ENCODE measurements at regions not wholly inside any gene's neighbourhood (a gene's known extent, or its start where the extent isn't known, plus 50 kb on each side); places are given as distances from the start of the nearest gene placed in this dataset.

DNA sequence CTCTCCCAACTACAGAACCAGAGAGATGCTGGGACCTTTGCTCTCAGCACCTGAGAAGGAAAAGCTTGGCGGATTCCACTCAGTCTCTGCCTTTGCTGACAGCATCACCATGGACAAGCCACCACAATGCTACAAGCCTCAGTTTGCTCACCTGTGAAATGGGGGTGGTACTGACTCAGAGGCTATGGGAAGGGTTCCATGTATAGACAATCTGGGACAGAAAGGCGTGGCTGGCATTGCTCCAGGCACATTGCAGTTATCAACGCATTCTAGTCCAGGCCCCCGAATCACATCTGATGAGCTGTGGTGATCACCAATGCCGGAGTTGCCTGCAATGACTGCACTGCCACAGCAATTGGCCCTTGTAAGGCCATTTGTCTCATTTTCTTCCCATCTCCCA lies 72.6 kb downstream of the ISX start:
- H3K27ac ChIP-seq = no peak overlapping the region
- H3K36me3 ChIP-seq = no peaks in the 10 kb centered on the region
- TF ChIP-seq, protein P1, sequence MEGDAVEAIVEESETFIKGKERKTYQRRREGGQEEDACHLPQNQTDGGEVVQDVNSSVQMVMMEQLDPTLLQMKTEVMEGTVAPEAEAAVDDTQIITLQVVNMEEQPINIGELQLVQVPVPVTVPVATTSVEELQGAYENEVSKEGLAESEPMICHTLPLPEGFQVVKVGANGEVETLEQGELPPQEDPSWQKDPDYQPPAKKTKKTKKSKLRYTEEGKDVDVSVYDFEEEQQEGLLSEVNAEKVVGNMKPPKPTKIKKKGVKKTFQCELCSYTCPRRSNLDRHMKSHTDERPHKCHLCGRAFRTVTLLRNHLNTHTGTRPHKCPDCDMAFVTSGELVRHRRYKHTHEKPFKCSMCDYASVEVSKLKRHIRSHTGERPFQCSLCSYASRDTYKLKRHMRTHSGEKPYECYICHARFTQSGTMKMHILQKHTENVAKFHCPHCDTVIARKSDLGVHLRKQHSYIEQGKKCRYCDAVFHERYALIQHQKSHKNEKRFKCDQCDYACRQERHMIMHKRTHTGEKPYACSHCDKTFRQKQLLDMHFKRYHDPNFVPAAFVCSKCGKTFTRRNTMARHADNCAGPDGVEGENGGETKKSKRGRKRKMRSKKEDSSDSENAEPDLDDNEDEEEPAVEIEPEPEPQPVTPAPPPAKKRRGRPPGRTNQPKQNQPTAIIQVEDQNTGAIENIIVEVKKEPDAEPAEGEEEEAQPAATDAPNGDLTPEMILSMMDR (IDR thresholded peaks at IDR 0.05; ENCODE audit: low read depth, low read length) = no peak
- H3K4me3 ChIP-seq (ENCODE audit: low read depth, low read length) = no peak overlapping the region
- H3K27me3 ChIP-seq (ENCODE audit: insufficient read depth, low read depth, severe bottlenecking) = no peaks in the 10 kb centered on the region
- no peak for DNase-seq
- no peaks in the 10 kb centered on the region for H3K9me3 ChIP-seq (ENCODE audit: severe bottlenecking)

DNA sequence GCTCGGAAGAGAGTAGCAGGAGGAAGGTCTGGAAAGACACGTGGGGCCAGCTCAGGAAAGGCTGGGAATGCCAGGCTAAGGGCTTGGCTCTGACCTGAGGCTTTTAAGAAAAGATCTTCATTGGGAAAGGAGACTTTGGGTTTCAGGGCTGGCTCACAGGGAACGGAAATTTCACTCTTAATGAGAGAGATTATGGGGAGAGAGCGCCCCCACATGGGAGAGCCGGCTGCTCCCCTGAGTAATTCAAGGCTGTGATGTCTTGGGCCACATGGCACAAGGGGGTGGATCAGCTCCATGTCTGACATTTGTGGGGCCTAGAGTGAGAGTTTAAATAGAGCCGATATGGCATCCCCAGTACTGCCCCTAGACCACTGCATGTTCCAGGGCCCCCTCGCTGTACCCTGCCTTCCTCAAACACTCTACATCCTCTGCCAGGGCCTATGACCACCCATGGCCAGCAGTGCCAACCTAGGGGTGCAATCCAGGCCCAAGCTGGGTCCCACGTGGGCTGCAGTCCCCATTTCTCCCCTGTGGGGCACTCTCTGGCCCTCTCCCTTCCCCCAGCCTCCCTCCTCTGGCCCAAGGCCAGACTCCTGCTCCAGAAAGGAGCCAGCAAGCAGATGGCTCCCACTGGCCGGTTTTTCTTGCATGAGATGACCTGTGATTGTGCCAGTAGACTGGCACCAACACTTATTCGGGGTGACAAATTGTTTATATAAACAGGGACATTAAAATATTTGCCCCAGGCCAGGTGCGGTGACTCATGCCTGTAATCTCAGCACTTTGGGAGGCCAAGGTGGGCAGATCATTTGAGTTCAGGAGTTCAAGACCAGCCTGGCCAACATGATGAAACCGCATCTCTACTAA lies 75.2 kb downstream of the ISX start:
- TF ChIP-seq, protein P1 (IDR thresholded peaks at IDR 0.05; ENCODE audit: low read depth, low read length) = peak; percentile 67
- Histone ChIP-seq H3K27ac (peak overlapping the region; percentile 8; the same call in 1 of the 2 replicates), H3K27me3 (ENCODE audit: insufficient read depth, low read depth, severe bottlenecking) (no peaks in the 10 kb centered on the region), H3K9me3 (ENCODE audit: severe bottlenecking) (no peaks in the 10 kb centered on the region), H3K36me3 (no peaks in the 10 kb centered on the region), H3K4me3 (ENCODE audit: low read depth, low read length) (no peak overlapping the region)
- DNase-seq = peak; percentile 72

DNA sequence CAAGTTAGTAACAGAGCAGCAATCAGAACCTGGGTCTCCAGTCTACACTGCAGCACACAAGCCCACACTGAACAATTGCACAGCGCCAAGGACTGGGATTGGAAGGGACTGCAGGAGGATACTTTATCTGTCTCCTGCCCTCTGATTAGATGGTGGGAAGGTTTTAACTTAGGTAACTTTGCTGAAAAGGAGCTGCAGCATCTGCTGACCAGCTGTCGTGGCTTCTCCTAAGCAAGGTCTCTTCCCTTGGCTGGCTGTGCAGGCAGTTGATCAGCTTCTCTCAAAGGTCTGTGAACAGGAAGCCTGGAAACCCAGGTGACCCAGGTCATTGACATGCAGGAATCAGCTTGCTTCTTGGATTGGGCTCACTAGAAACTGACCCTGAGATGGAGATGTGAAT lies 82.4 kb downstream of the ISX start:
- no peaks in the 10 kb centered on the region for H3K9me3 ChIP-seq (ENCODE audit: severe bottlenecking)
- DNase-seq = peak; percentile 91
- H3K4me3 ChIP-seq (ENCODE audit: low read depth, low read length) = no peak overlapping the region; the same call in 1 of the 2 replicates
- TF ChIP-seq, protein P1 (IDR thresholded peaks at IDR 0.05; ENCODE audit: low read depth, low read length) = peak; percentile 44
- no peaks in the 10 kb centered on the region for H3K27me3 ChIP-seq (ENCODE audit: insufficient read depth, low read depth, severe bottlenecking)
- peak overlapping the region; percentile 86 for H3K27ac ChIP-seq
- H3K36me3 ChIP-seq = no peaks in the 10 kb centered on the region

DNA sequence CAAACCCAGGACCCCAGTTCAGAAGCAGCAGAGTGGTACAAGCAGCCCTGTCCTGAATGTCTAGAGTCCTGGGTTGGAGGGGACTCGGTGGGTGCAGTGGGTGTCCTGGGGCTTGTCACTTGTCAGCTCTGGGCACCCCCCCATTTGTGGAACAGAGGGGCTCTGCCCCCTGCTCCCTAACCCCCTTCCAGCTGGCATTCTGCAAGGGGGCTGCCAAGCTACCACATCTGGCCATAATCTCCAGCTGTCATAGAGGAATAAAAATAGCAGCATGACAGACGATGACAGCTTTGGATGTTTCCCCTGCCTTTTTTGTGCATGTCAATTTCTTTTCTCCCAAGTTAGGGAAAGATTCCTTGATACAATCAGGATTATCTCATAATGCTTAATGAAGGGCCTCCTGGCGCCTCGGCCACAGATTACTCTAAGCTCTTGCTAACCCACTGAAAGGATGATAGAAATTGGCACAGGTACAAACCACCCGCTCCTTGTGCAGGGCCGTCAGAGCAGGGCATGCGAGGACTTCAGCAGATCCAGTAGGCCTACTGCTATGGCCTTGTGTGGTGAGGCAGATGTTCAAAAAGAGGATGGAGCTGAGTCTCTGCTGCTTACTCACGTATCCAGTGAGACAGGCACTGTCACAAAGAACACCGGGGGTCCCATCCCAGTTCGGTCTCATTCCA lies 83.0 kb downstream of the ISX start:
- DNase-seq = peak; percentile 93
- no peaks in the 10 kb centered on the region for H3K9me3 ChIP-seq (ENCODE audit: severe bottlenecking)
- peak overlapping the region; percentile 86 for H3K27ac ChIP-seq
- no peaks in the 10 kb centered on the region for H3K36me3 ChIP-seq
- H3K27me3 ChIP-seq (ENCODE audit: insufficient read depth, low read depth, severe bottlenecking) = no peaks in the 10 kb centered on the region
- H3K4me3 ChIP-seq (ENCODE audit: low read depth, low read length) = no peak overlapping the region; the same call in 1 of the 2 replicates
- TF ChIP-seq, protein P1 (IDR thresholded peaks at IDR 0.05; ENCODE audit: low read depth, low read length) = no peak

DNA sequence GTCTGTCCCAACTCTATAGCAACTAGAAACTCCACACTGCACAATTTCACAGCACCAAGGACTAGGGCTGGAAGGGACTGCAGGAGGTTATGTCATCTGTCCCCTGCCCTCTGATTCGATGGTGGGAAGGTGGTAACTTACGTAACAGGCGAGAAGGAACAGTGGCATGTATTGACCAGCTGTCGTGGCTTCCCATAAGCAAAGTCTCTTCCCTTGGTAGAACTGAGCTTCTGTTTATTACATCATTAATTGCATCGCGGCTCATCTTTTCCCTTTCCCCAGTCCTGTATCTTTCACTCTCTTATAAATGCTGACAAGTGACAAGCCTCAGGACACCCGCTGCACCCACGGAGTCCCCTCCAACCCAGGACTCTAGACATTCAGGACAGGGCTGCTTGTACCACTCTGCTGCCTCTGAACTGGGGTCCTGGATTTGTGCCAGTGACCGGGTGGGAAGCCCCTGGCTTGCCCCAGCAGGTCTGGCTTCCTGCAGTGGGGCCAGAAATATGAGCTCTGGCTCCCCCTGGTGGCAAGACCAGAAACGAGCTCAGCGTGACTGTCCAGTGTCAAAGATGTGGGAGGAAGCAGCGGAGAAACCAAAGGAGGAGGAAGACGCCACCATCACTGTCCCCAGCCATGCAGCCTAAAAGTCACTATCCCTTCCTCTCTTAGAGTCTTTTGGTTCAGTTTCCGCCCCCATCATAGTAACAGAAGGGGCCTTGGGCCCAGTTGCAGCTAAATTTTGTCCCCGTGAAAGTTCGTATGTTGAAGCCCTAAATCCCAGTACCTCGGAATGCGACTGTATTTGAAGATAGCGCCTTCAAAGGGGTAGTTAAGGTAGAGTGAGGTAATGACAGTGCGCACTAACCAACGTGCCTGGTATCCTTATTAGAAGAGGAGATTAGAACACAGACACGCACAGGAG lies 84.5 kb downstream of the ISX start:
- Histone ChIP-seq H3K9me3 (ENCODE audit: severe bottlenecking) (no peaks in the 10 kb centered on the region), H3K27ac (peak overlapping the region; percentile 86), H3K27me3 (ENCODE audit: insufficient read depth, low read depth, severe bottlenecking) (no peaks in the 10 kb centered on the region), H3K36me3 (no peaks in the 10 kb centered on the region), H3K4me3 (ENCODE audit: low read depth, low read length) (no peak overlapping the region)
- TF ChIP-seq, protein P1 (IDR thresholded peaks at IDR 0.05; ENCODE audit: low read depth, low read length) = peak; percentile 84
- DNase-seq = peak; percentile 88
